ENCODE measurements at regions not wholly inside any gene's neighbourhood (a gene's known extent, or its start where the extent isn't known, plus 50 kb on each side); places are given as distances from the start of the nearest gene placed in this dataset.

DNA sequence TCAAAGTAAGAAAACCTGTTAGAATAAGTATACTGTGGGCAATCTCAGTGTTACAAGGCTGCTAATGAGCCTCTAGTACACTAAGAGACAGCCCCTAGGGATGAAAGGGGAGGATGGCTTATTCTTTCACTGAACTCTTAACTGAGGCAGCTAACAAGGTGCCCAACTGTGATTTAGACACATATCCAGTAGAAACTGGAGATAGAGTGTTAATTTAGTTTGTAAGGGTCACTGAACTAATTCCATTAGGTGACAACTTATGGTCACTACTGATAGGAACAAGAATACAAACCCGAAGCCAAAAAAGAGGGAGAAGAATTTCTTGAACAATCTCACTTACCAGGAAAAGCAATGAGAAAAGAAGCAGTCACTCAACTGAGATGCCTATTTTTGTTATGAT is 1010.6 kb downstream of the PCDH9 start:
- TF ChIP-seq, protein P1, sequence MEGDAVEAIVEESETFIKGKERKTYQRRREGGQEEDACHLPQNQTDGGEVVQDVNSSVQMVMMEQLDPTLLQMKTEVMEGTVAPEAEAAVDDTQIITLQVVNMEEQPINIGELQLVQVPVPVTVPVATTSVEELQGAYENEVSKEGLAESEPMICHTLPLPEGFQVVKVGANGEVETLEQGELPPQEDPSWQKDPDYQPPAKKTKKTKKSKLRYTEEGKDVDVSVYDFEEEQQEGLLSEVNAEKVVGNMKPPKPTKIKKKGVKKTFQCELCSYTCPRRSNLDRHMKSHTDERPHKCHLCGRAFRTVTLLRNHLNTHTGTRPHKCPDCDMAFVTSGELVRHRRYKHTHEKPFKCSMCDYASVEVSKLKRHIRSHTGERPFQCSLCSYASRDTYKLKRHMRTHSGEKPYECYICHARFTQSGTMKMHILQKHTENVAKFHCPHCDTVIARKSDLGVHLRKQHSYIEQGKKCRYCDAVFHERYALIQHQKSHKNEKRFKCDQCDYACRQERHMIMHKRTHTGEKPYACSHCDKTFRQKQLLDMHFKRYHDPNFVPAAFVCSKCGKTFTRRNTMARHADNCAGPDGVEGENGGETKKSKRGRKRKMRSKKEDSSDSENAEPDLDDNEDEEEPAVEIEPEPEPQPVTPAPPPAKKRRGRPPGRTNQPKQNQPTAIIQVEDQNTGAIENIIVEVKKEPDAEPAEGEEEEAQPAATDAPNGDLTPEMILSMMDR (IDR thresholded peaks at IDR 0.05; ENCODE audit: insufficient read depth, low read length, missing control alignments): no peak
- DNase-seq (ENCODE audit: low read depth, low spot score): no peak
- ChIA-PET POLR2A (no interaction called here), CTCF (no interaction called here)
- no peak overlapping the region for H3K4me3 ChIP-seq (ENCODE audit: low read depth, low read length)

GRCh38 chr13:66218583-66218982 is 1011.6 kb downstream of the PCDH9 start:
- H3K4me3 ChIP-seq (ENCODE audit: low read depth, low read length): no peak overlapping the region
- CTCF ChIA-PET: no interaction called here
- POLR2A ChIA-PET: no interaction called here
- DNase-seq (ENCODE audit: low read depth, low spot score): no peak
- TF ChIP-seq, protein P1 (IDR thresholded peaks at IDR 0.05; ENCODE audit: insufficient read depth, low read length, missing control alignments): no peak

DNA sequence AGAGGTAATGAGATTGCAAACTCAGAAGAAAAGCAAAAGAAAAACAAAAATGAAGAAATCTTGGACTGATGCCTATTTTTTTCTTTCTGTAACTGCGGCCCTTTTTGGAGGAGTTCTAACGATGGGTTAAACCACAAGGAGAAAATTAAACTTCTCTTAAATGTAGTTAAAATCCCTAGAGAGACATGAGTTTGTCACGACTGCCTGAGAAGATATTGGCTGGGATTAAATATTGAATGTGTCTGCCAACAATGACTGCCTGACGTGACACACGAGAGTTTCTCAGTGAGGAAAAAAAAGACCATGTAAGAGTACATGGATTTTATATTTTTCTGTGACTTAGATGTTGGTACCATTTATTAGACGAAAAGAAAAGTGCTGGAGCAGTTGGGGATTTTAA is 1013.4 kb downstream of the PCDH9 start:
- CTCF ChIA-PET: no interaction called here
- POLR2A ChIA-PET: no interaction called here
- TF ChIP-seq, protein P1 (IDR thresholded peaks at IDR 0.05; ENCODE audit: insufficient read depth, low read length, missing control alignments): no peak
- H3K4me3 ChIP-seq (ENCODE audit: low read depth, low read length): no peak overlapping the region
- DNase-seq (ENCODE audit: low read depth, low spot score): no peak

DNA sequence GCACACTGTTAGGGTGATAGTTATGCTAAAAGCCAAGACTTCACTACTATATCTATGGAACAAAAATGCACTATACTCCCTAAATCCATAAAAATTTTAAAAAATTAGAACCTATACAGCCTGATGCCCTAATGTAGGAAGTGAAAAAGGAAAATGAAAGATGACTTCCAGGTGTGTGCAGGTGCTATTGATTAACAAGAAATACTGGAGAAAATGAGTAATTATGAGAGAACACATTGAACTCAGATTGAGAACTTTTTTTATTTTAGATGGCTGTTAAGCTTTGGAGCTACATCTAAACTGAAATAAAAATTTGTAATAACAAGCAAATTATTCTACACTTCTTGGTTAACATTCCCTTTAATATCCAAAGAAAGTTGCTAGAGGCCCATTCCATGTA is 1015.7 kb downstream of the PCDH9 start:
- TF ChIP-seq, protein P1 (IDR thresholded peaks at IDR 0.05; ENCODE audit: insufficient read depth, low read length, missing control alignments): no peak
- no peak for DNase-seq (ENCODE audit: low read depth, low spot score)
- POLR2A ChIA-PET: no interaction called here
- CTCF ChIA-PET: no interaction called here
- H3K4me3 ChIP-seq (ENCODE audit: low read depth, low read length): no peak overlapping the region

GRCh38 chr13:66212511-66212910 is 1017.6 kb downstream of the PCDH9 start:
- ChIA-PET CTCF (no interaction called here), POLR2A (no interaction called here)
- no peak overlapping the region for H3K4me3 ChIP-seq (ENCODE audit: low read depth, low read length)
- TF ChIP-seq, protein P1 (IDR thresholded peaks at IDR 0.05; ENCODE audit: insufficient read depth, low read length, missing control alignments): no peak
- no peak for DNase-seq (ENCODE audit: low read depth, low spot score)

DNA sequence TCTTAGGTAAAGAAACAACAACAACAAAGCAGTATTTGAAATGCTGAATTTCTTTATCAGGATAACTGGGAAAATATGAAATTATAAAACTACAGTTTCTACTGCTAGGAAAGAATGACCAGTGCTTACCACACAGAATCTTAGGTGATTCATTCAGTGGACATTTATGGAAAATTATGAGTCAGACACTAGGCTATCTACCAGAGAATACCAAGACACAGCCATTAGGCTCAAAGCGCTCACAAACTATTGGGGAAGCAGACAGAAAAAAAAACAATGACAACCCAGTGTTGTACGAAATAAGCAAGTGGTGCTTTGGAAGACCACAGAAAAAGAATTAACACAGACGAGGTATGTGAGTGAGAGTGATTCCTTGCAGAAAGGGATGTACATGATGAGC is 1019.5 kb downstream of the PCDH9 start:
- peak; percentile 85 for DNase-seq (ENCODE audit: low read depth, low spot score)
- POLR2A ChIA-PET: interaction anchor here (0.9 kb wide), 1 partner anchor 1019 kb away, joined by 3 read pairs; the partner anchor contains the start of gene PCDH9
- TF ChIP-seq, protein P1 (IDR thresholded peaks at IDR 0.05; ENCODE audit: insufficient read depth, low read length, missing control alignments): no peak
- CTCF ChIA-PET: no interaction called here
- no peak overlapping the region for H3K4me3 ChIP-seq (ENCODE audit: low read depth, low read length)
